ENCODE measurements at regions not wholly inside any gene's neighbourhood (a gene's known extent, or its start where the extent isn't known, plus 50 kb on each side); places are given as distances from the start of the nearest gene placed in this dataset.

- TF ChIP-seq AFF4 (CRISPR knock-in tag; IDR thresholded peaks at IDR 0.05; ENCODE audit: borderline replicate concordance) = no peak
Measured at GRCh38 chr13:55948175-55948574, 1192.5 kb upstream of the PRR20A start (continued).

- TF ChIP-seq AFF4 (CRISPR knock-in tag; IDR thresholded peaks at IDR 0.05; ENCODE audit: borderline replicate concordance) = no peak
- no peak for TF ChIP-seq SP1 (CRISPR knock-in tag; conservative IDR thresholded peaks at IDR 0.05)
- TF ChIP-seq ZNF281 (CRISPR knock-in tag; IDR thresholded peaks at IDR 0.05) = no peak
- TF ChIP-seq ZNF671 (CRISPR knock-in tag; IDR thresholded peaks at IDR 0.05) = no peak
- no peak for TF ChIP-seq E2F4 (CRISPR knock-in tag; IDR thresholded peaks at IDR 0.05; ENCODE audit: borderline replicate concordance, low read depth)
- Mint-ChIP-seq H3K4me1 (no peaks in the 10 kb centered on the region), H3K27me3 (ENCODE audit: low read depth) (no peaks in the 10 kb centered on the region), H3K4me3 (no peak overlapping the region), H3K36me3 (0 out of 2 replicates have a peak, but pooled peaks cover 3% of the 10 kb centered on the region), H3K9me3 (peaks cover 30% of the 10 kb centered on the region), H3K27ac (no peak overlapping the region)
- DNase-seq (ENCODE audit: low spot score) = no peak
- ChIA-PET CTCF (no interaction called here), POLR2A (no interaction called here)
- ATAC-seq = no peak
Measured at GRCh38 chr13:55963934-55964333, 1176.8 kb upstream of the PRR20A start.

GRCh38 chr13:55967055-55967454 lies 1173.7 kb upstream of the PRR20A start:
- H3K9me3 Mint-ChIP-seq = peaks cover 18% of the 10 kb centered on the region
- no peaks in the 10 kb centered on the region for H3K27me3 Mint-ChIP-seq (ENCODE audit: low read depth)
- no peaks in the 10 kb centered on the region for H3K36me3 Mint-ChIP-seq
- ChIA-PET CTCF (no interaction called here), POLR2A (no interaction called here)
- TF ChIP-seq IRF1 (CRISPR knock-in tag; IDR thresholded peaks at IDR 0.05) (no peak), PRRX2 (CRISPR knock-in tag; IDR thresholded peaks at IDR 0.05) (no peak), AR (CRISPR knock-in tag; IDR thresholded peaks at IDR 0.05) (no peak), SMAD3 (CRISPR knock-in tag; IDR thresholded peaks at IDR 0.05; ENCODE audit: borderline replicate concordance) (no peak), NFATC4 (CRISPR knock-in tag; IDR thresholded peaks at IDR 0.05) (no peak), ZNF138 (CRISPR knock-in tag; conservative IDR thresholded peaks at IDR 0.05) (no peak), JAZF1 (CRISPR knock-in tag; IDR thresholded peaks at IDR 0.05) (no peak)
- no peak overlapping the region for H3K4me3 Mint-ChIP-seq
- H3K27ac Mint-ChIP-seq = no peak overlapping the region
- ATAC-seq = no peak
- no peaks in the 10 kb centered on the region for H3K4me1 Mint-ChIP-seq
- DNase-seq (ENCODE audit: low spot score) = no peak
